ENCODE measurements at regions not wholly inside any gene's neighbourhood (a gene's known extent, or its start where the extent isn't known, plus 50 kb on each side); places are given as distances from the start of the nearest gene placed in this dataset.

DNA sequence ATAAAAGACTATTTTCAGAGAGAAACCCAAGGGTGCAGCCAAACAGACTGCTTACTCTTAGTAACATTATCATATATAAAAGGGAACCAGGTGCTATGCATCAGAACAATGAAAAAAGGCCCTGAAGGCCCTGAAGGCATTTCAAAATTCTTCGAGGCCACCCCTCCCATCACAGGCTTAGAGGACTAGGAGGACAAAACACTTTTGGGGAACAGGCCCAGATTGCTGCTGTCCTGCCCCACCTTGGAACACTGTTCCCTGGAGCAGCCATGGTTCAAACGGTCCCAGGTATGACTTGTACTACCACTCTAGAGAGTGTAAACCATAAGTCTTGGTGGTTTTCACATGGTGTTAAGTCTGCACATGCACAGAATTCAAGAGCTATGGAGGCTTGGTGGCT lies 2183.1 kb upstream of the CELF4 start:
- Histone ChIP-seq H3K4me3 (no peak overlapping the region), H3K9me3 (no peaks in the 10 kb centered on the region), H3K27ac (no peak overlapping the region), H3K27me3 (no peaks in the 10 kb centered on the region), H3K4me1 (no peaks in the 10 kb centered on the region), H3K36me3 (no peaks in the 10 kb centered on the region)
- TF ChIP-seq, protein P1, sequence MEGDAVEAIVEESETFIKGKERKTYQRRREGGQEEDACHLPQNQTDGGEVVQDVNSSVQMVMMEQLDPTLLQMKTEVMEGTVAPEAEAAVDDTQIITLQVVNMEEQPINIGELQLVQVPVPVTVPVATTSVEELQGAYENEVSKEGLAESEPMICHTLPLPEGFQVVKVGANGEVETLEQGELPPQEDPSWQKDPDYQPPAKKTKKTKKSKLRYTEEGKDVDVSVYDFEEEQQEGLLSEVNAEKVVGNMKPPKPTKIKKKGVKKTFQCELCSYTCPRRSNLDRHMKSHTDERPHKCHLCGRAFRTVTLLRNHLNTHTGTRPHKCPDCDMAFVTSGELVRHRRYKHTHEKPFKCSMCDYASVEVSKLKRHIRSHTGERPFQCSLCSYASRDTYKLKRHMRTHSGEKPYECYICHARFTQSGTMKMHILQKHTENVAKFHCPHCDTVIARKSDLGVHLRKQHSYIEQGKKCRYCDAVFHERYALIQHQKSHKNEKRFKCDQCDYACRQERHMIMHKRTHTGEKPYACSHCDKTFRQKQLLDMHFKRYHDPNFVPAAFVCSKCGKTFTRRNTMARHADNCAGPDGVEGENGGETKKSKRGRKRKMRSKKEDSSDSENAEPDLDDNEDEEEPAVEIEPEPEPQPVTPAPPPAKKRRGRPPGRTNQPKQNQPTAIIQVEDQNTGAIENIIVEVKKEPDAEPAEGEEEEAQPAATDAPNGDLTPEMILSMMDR (IDR thresholded peaks at IDR 0.05): no peak
- TF ChIP-seq POLR2AphosphoS5 (IDR thresholded peaks at IDR 0.05): no peak
- TF ChIP-seq POLR2A (IDR thresholded peaks at IDR 0.05): no peak
- intact Hi-C loops (cut with DNase I; ENCODE audit: low total_unique reads): no loop called here
- no peak for DNase-seq (ENCODE audit: low spot score in 2 of 2)

DNA sequence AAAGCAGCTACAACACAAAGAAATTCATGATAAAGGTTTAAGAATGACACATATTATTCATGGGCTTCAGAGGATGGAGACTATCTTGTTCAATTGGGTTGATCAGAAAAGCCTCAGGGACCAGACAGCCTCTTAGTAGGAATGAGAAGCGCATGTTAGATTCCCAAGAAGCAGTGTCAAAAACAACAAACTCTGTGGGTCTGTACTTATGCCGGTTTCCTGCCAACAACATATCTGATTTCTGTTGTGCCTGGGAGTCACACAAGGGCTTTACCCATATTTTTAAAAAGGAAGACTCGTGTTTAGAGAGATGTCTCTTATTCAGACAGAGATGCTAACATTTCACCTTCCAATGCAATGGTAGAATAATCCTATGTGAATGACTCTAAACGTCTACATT lies 2180.6 kb upstream of the CELF4 start:
- Histone ChIP-seq H3K27me3 (no peaks in the 10 kb centered on the region), H3K36me3 (no peaks in the 10 kb centered on the region), H3K9me3 (no peaks in the 10 kb centered on the region), H3K4me3 (no peak overlapping the region), H3K4me1 (no peaks in the 10 kb centered on the region), H3K27ac (no peak overlapping the region)
- no peak for DNase-seq (ENCODE audit: low spot score in 2 of 2)
- TF ChIP-seq POLR2A (IDR thresholded peaks at IDR 0.05) (no peak), POLR2AphosphoS5 (IDR thresholded peaks at IDR 0.05) (no peak)
- TF ChIP-seq, protein P1 (IDR thresholded peaks at IDR 0.05): no peak
- intact Hi-C loops (cut with DNase I; ENCODE audit: low total_unique reads): no loop called here

DNA sequence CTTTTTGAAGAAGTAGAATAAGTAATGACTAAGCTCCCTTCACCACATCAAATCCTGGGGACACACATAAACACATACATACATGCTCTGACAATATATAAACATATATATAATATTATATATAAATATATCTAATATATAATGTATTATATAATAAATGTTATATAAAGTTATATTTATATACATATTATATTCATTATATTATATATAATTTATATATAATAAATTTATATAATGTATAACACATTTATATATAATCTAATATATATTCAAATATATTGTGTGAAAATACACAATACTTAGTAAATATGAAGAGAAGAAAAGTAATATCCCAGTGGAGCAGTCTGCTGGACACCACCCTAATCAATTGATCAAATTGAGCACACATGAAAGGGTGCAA lies 2177.9 kb upstream of the CELF4 start:
- Histone ChIP-seq H3K27ac (no peak overlapping the region), H3K9me3 (no peaks in the 10 kb centered on the region), H3K36me3 (no peaks in the 10 kb centered on the region), H3K4me3 (no peak overlapping the region), H3K27me3 (no peaks in the 10 kb centered on the region), H3K4me1 (no peaks in the 10 kb centered on the region)
- no peak for DNase-seq (ENCODE audit: low spot score in 2 of 2)
- intact Hi-C loops (cut with DNase I; ENCODE audit: low total_unique reads): no loop called here
- TF ChIP-seq POLR2A (IDR thresholded peaks at IDR 0.05) (no peak), POLR2AphosphoS5 (IDR thresholded peaks at IDR 0.05) (no peak)
- TF ChIP-seq, protein P1 (IDR thresholded peaks at IDR 0.05): no peak

DNA sequence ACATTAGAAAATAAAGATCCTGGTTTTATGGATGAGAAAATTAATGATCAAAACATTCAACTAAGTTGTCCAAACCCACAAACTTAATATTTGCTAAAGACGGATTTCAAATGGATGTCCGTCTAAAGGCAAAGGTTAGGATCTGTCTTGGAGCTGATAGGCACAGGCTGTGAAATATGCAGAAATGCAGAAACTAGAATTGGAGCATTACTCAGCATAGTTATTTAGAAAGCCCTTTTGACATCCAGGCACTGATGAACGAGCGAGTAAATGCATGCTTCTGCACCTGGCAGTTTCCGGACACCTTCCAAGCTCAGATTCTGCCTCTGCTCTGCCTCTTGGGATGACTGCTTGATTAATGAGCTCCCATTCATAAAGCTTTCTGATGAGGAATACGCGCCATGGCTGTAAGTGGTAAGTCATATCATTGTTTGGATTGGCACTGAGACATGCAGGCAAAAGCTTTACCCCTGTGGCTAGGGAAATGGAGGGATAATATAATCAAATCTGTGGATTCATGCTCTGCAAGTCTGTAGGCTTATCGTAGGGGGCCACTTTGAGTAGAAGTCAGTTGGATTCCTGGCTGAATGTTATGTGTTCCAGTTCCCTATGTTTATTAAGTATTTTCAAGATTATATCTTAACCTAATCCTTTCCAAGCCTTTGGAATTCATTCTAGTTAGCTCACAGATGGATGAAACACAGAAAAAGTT lies 2176.3 kb upstream of the CELF4 start:
- Histone ChIP-seq H3K4me3 (no peak overlapping the region), H3K36me3 (no peaks in the 10 kb centered on the region)
- TF ChIP-seq POLR2AphosphoS5 (IDR thresholded peaks at IDR 0.05) (no peak), POLR2A (IDR thresholded peaks at IDR 0.05) (no peak)
- TF ChIP-seq, protein P1 (IDR thresholded peaks at IDR 0.05): no peak

DNA sequence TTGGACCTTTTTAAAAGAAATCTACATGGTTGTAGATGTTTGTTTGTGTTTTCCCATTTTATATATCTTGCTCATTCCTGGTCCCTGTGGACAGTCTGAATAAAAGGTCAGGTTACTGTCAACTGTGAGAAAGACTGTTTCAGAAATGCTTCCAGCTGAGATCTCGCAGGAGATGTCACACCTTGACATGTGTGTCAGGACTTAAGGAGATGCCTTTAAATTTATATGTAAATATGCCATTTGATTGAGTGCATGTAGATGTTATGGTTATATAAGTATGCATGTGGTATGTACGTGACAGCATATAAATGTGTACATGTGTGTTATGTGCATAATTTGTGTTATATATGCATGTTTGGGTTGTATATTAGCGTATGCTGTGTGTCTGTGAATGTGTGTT lies 2172.3 kb upstream of the CELF4 start:
- TF ChIP-seq, protein P1 (IDR thresholded peaks at IDR 0.05): no peak
- no peaks in the 10 kb centered on the region for H3K36me3 ChIP-seq
- no peaks in the 10 kb centered on the region for H3K4me1 ChIP-seq
- no peak for DNase-seq (ENCODE audit: low spot score in 2 of 2)
- H3K9me3 ChIP-seq: no peaks in the 10 kb centered on the region
- intact Hi-C loops (cut with DNase I; ENCODE audit: low total_unique reads): no loop called here
- H3K27me3 ChIP-seq: no peaks in the 10 kb centered on the region
- no peak overlapping the region for H3K4me3 ChIP-seq
- H3K27ac ChIP-seq: no peak overlapping the region

More for the DNA sequence above, 2176.3 kb upstream of the CELF4 start:
- no peaks in the 10 kb centered on the region for H3K9me3 ChIP-seq
- no peak overlapping the region for H3K27ac ChIP-seq
- no peaks in the 10 kb centered on the region for H3K27me3 ChIP-seq
- intact Hi-C loops (cut with DNase I; ENCODE audit: low total_unique reads): no loop called here
- DNase-seq (ENCODE audit: low spot score in 2 of 2): no peak
- no peaks in the 10 kb centered on the region for H3K4me1 ChIP-seq
